ENCODE measurements at regions not wholly inside any gene's neighbourhood (a gene's known extent, or its start where the extent isn't known, plus 50 kb on each side); places are given as distances from the start of the nearest gene placed in this dataset.
"Not testable (repeated sequence)": the region's sequence is repeated elsewhere in the genome, so short reads cannot be mapped to it uniquely, and the experiment has no call there.

GRCh38 chr9:129414993-129415941, 205.6 kb downstream of the C9orf50 start:
- H3K79me2 ChIP-seq (ENCODE audit: insufficient read depth, low read depth), result no peaks in the 10 kb centered on the region
- no peak overlapping the region for H3K4me3 ChIP-seq (IDR thresholded peaks at IDR 0.05; ENCODE audit: insufficient read depth, low read depth, low read length)
- H2AFZ ChIP-seq (ENCODE audit: low read depth), result no peak overlapping the region
- H4K20me1 ChIP-seq (ENCODE audit: insufficient read depth), result no peaks in the 10 kb centered on the region
- no peak overlapping the region for H3K9ac ChIP-seq
- H3K36me3 ChIP-seq (ENCODE audit: insufficient read depth), result no peaks in the 10 kb centered on the region
- H3K4me1 ChIP-seq (ENCODE audit: low read depth, poor library complexity, severe bottlenecking), result peaks cover 21% of the 10 kb centered on the region
- no peak overlapping the region for H3K4me2 ChIP-seq
- no peak for TF ChIP-seq CTCF (conservative IDR thresholded peaks at IDR 0.05; ENCODE audit: low read depth, low read length)
- no peaks in the 10 kb centered on the region for H3K27me3 ChIP-seq (ENCODE audit: insufficient read depth, low read depth)
- no peak overlapping the region for H3K27ac ChIP-seq

- Histone ChIP-seq H2AFZ (ENCODE audit: low read depth) (no peak overlapping the region; the same call in 1 of the 2 replicates), H3K27me3 (ENCODE audit: insufficient read depth, low read depth) (no peaks in the 10 kb centered on the region), H3K4me2 (peak overlapping the region; percentile 75), H3K79me2 (ENCODE audit: insufficient read depth, low read depth) (no peaks in the 10 kb centered on the region), H3K27ac (peak overlapping the region; percentile 99), H3K36me3 (ENCODE audit: insufficient read depth) (no peaks in the 10 kb centered on the region), H3K4me1 (ENCODE audit: low read depth, poor library complexity, severe bottlenecking) (peaks cover 21% of the 10 kb centered on the region), H4K20me1 (ENCODE audit: insufficient read depth) (no peaks in the 10 kb centered on the region), H3K4me3 (IDR thresholded peaks at IDR 0.05; ENCODE audit: insufficient read depth, low read depth, low read length) (no peak overlapping the region), H3K9ac (peak overlapping the region; percentile 98)
- no peak for TF ChIP-seq CTCF (conservative IDR thresholded peaks at IDR 0.05; ENCODE audit: low read depth, low read length)
Observed at GRCh38 chr9:129414377-129414992, 206.4 kb downstream of the C9orf50 start.

- TF ChIP-seq CTCF (conservative IDR thresholded peaks at IDR 0.05; ENCODE audit: low read depth, low read length), result no peak
- H4K20me1 ChIP-seq (ENCODE audit: insufficient read depth), result no peaks in the 10 kb centered on the region
- peak overlapping the region; percentile 64; the same call in 1 of the 2 replicates for H2AFZ ChIP-seq (ENCODE audit: low read depth)
- H3K4me2 ChIP-seq, result peak overlapping the region; percentile 75
- no peak overlapping the region for H3K4me3 ChIP-seq (IDR thresholded peaks at IDR 0.05; ENCODE audit: insufficient read depth, low read depth, low read length)
- peaks cover 21% of the 10 kb centered on the region for H3K4me1 ChIP-seq (ENCODE audit: low read depth, poor library complexity, severe bottlenecking)
- no peaks in the 10 kb centered on the region for H3K79me2 ChIP-seq (ENCODE audit: insufficient read depth, low read depth)
- H3K27me3 ChIP-seq (ENCODE audit: insufficient read depth, low read depth), result no peaks in the 10 kb centered on the region
- no peaks in the 10 kb centered on the region for H3K36me3 ChIP-seq (ENCODE audit: insufficient read depth)
- H3K9ac ChIP-seq, result peak overlapping the region; percentile 98
- H3K27ac ChIP-seq, result peak overlapping the region; percentile 99
Observed at GRCh38 chr9:129413537-129414376, 207.1 kb downstream of the C9orf50 start.

- peak overlapping the region; percentile 98 for H3K9ac ChIP-seq
- H3K27ac ChIP-seq, result peak overlapping the region; percentile 99
- H3K79me2 ChIP-seq (ENCODE audit: insufficient read depth, low read depth), result no peaks in the 10 kb centered on the region
- H3K36me3 ChIP-seq (ENCODE audit: insufficient read depth), result no peaks in the 10 kb centered on the region
- H3K4me3 ChIP-seq (IDR thresholded peaks at IDR 0.05; ENCODE audit: insufficient read depth, low read depth, low read length), result no peak overlapping the region
- peak overlapping the region; percentile 95 for H3K4me2 ChIP-seq
- H3K4me1 ChIP-seq (ENCODE audit: low read depth, poor library complexity, severe bottlenecking), result peaks cover 21% of the 10 kb centered on the region
- no peak for TF ChIP-seq CTCF (conservative IDR thresholded peaks at IDR 0.05; ENCODE audit: low read depth, low read length)
- H2AFZ ChIP-seq (ENCODE audit: low read depth), result peak overlapping the region; percentile 63
- no peaks in the 10 kb centered on the region for H4K20me1 ChIP-seq (ENCODE audit: insufficient read depth)
- no peaks in the 10 kb centered on the region for H3K27me3 ChIP-seq (ENCODE audit: insufficient read depth, low read depth)
Observed at GRCh38 chr9:129412814-129413536, 207.9 kb downstream of the C9orf50 start.

GRCh38 chr9:129412176-129412813, 208.6 kb downstream of the C9orf50 start:
- not testable (repeated sequence) for H3K4me3 ChIP-seq (IDR thresholded peaks at IDR 0.05; ENCODE audit: insufficient read depth, low read depth, low read length); H3K36me3 ChIP-seq (ENCODE audit: insufficient read depth); H3K79me2 ChIP-seq (ENCODE audit: insufficient read depth, low read depth); H4K20me1 ChIP-seq (ENCODE audit: insufficient read depth); H3K27me3 ChIP-seq (ENCODE audit: insufficient read depth, low read depth)
- Histone ChIP-seq H3K9ac (peak overlapping the region; percentile 98; the same call in 1 of the 2 replicates), H3K27ac (peak overlapping the region; percentile 99), H2AFZ (ENCODE audit: low read depth) (peak overlapping the region; percentile 63), H3K4me2 (peak overlapping the region; percentile 95), H3K4me1 (ENCODE audit: low read depth, poor library complexity, severe bottlenecking) (peaks cover 21% of the 10 kb centered on the region)
